Hepatocyte (in vitro differentiated cells): ENCODE measurements at regions not wholly inside any gene's neighbourhood (a gene's known extent, or its start where the extent isn't known, plus 50 kb on each side); places are given as distances from the start of the nearest gene placed in this dataset.

Experiments used
- EZH2 ChIP-seq: fragments of 200-600 bp; sonication (generic); IDR thresholded peaks from 2 replicates; pipeline ENCODE4 v1.6.1; 2016; ENCODE audit warnings: antibody characterized with exemption, mild to moderate bottlenecking, borderline replicate concordance
- EZH2phosphoT487 ChIP-seq: fragments of 200-600 bp; sonication (generic); IDR thresholded peaks from one replicate; pipeline ENCODE4 v1.6.1; 2018; ENCODE audit warnings: antibody characterized with exemption, mild to moderate bottlenecking, low read depth, moderate library complexity; ENCODE audit not compliant: unreplicated experiment, severe bottlenecking
- TF ChIP-seq, protein P1 (sequence below): fragments of 200-600 bp; sonication (generic); IDR thresholded peaks from 2 replicates; pipeline ENCODE4 v1.5.1; 2016; ENCODE audit warnings: antibody characterized with exemption, mild to moderate bottlenecking; ENCODE audit not compliant: poor library complexity

GRCh38 chr1:157233131-157233530, 94.9 kb upstream of the ETV3 start:
- TF ChIP-seq, protein P1, sequence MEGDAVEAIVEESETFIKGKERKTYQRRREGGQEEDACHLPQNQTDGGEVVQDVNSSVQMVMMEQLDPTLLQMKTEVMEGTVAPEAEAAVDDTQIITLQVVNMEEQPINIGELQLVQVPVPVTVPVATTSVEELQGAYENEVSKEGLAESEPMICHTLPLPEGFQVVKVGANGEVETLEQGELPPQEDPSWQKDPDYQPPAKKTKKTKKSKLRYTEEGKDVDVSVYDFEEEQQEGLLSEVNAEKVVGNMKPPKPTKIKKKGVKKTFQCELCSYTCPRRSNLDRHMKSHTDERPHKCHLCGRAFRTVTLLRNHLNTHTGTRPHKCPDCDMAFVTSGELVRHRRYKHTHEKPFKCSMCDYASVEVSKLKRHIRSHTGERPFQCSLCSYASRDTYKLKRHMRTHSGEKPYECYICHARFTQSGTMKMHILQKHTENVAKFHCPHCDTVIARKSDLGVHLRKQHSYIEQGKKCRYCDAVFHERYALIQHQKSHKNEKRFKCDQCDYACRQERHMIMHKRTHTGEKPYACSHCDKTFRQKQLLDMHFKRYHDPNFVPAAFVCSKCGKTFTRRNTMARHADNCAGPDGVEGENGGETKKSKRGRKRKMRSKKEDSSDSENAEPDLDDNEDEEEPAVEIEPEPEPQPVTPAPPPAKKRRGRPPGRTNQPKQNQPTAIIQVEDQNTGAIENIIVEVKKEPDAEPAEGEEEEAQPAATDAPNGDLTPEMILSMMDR = no peak
- TF ChIP-seq EZH2 (no peak), EZH2phosphoT487 (no peak)
